Muscle of arm (tissue), 1 donor: ENCODE measurements at regions not wholly inside any gene's neighbourhood (a gene's known extent, or its start where the extent isn't known, plus 50 kb on each side); places are given as distances from the start of the nearest gene placed in this dataset.
"Not testable (repeated sequence)": the region's sequence is repeated elsewhere in the genome, so short reads cannot be mapped to it uniquely, and the experiment has no call there.

Experiments used
- DNase-seq: peaks from one replicate; pipeline ENCODE4 v3.0.0-alpha.2; 2013

GRCh38 chr2:122020377-122020776 lies 264.9 kb downstream of the TSN start:
- no peak for DNase-seq

GRCh38 chr2:122021941-122022340 lies 266.5 kb downstream of the TSN start:
- DNase-seq = no peak

- no peak for DNase-seq
Measured at GRCh38 chr2:122022531-122022930, 267.1 kb downstream of the TSN start.

- DNase-seq = peak; percentile 38
Measured at GRCh38 chr2:122023059-122023864, 267.8 kb downstream of the TSN start.

GRCh38 chr2:122027510-122028217 lies 272.2 kb downstream of the TSN start:
- no peak for DNase-seq

- DNase-seq = no peak
Measured at GRCh38 chr2:122028371-122029100, 273.1 kb downstream of the TSN start.

GRCh38 chr2:122029456-122029855 lies 274.0 kb downstream of the TSN start:
- no peak for DNase-seq

- DNase-seq = no peak
Measured at GRCh38 chr2:122029945-122030344, 274.5 kb downstream of the TSN start.

GRCh38 chr2:122031544-122032263 lies 276.3 kb downstream of the TSN start:
- peak; percentile 24 for DNase-seq

- no peak for DNase-seq
Measured at GRCh38 chr2:122032264-122032645, 276.8 kb downstream of the TSN start.

- DNase-seq = no peak
Measured at GRCh38 chr2:122033778-122034177, 278.3 kb downstream of the TSN start.

GRCh38 chr2:122034344-122034743 lies 278.9 kb downstream of the TSN start:
- no peak for DNase-seq

- no peak for DNase-seq
Measured at GRCh38 chr2:122034777-122035176, 279.3 kb downstream of the TSN start.

GRCh38 chr2:122038816-122039215 lies 283.4 kb downstream of the TSN start:
- DNase-seq = not testable (repeated sequence)

- no peak for DNase-seq
Measured at GRCh38 chr2:122041455-122041854, 286.0 kb downstream of the TSN start.

- not testable (repeated sequence) for DNase-seq
Measured at GRCh38 chr2:122051659-122052058, 296.2 kb downstream of the TSN start.

GRCh38 chr2:122055521-122055931 lies 300.1 kb downstream of the TSN start:
- no peak for DNase-seq

GRCh38 chr2:122056853-122057252 lies 301.4 kb downstream of the TSN start:
- DNase-seq = no peak

- no peak for DNase-seq
Measured at GRCh38 chr2:122061206-122061605, 305.8 kb downstream of the TSN start.

GRCh38 chr2:122061831-122062230 lies 306.4 kb downstream of the TSN start:
- no peak for DNase-seq

GRCh38 chr2:122062506-122062905 lies 307.1 kb downstream of the TSN start:
- no peak for DNase-seq

GRCh38 chr2:122063716-122064115 lies 308.3 kb downstream of the TSN start:
- DNase-seq = no peak
